Fibroblast of skin of left biceps (primary cell): ENCODE measurements at regions not wholly inside any gene's neighbourhood (a gene's known extent, or its start where the extent isn't known, plus 50 kb on each side); places are given as distances from the start of the nearest gene placed in this dataset.

Experiments used
- DNase-seq, 2 experiments: peaks; one replicate each; pipeline ENCODE4 v3.0.0-alpha.2; 2013; ENCODE audit warnings: low read depth in 2 of 2

GRCh38 chr17:74080656-74081582 lies 122.6 kb upstream of the RPL38 start:
- no peak for DNase-seq

GRCh38 chr17:74082886-74083285 lies 120.6 kb upstream of the RPL38 start:
- no peak for DNase-seq

- DNase-seq = no peak
Observed at GRCh38 chr17:74083321-74083720, 120.2 kb upstream of the RPL38 start.

- DNase-seq = no peak
Observed at GRCh38 chr17:74085434-74085833, 118.0 kb upstream of the RPL38 start.

- no peak for DNase-seq
Observed at GRCh38 chr17:74087002-74087585, 116.4 kb upstream of the RPL38 start.

- no peak for DNase-seq
Observed at GRCh38 chr17:74088285-74088933, 115.1 kb upstream of the RPL38 start.

GRCh38 chr17:74088934-74089329 lies 114.5 kb upstream of the RPL38 start:
- no peak for DNase-seq

- DNase-seq = no peak
Observed at GRCh38 chr17:74089380-74089779, 114.1 kb upstream of the RPL38 start.

GRCh38 chr17:74089869-74090464 lies 113.5 kb upstream of the RPL38 start:
- peak; percentile 8 to 19 for DNase-seq

- no peak for DNase-seq
Observed at GRCh38 chr17:74094651-74095050, 108.8 kb upstream of the RPL38 start.

GRCh38 chr17:74096456-74096855 lies 107.0 kb upstream of the RPL38 start:
- DNase-seq = no peak

- no peak for DNase-seq
Observed at GRCh38 chr17:74097450-74098135, 105.9 kb upstream of the RPL38 start.

- DNase-seq = no peak
Observed at GRCh38 chr17:74098136-74099024, 105.1 kb upstream of the RPL38 start.

- DNase-seq = no peak
Observed at GRCh38 chr17:74099442-74100340, 103.8 kb upstream of the RPL38 start.

GRCh38 chr17:74104921-74105320 lies 98.6 kb upstream of the RPL38 start:
- no peak for DNase-seq

GRCh38 chr17:74107107-74107506 lies 96.4 kb upstream of the RPL38 start:
- DNase-seq = no peak

- DNase-seq = no peak
Observed at GRCh38 chr17:74108126-74108705, 95.3 kb upstream of the RPL38 start.

- no peak for DNase-seq
Observed at GRCh38 chr17:74110467-74110866, 93.0 kb upstream of the RPL38 start.

- DNase-seq = no peak
Observed at GRCh38 chr17:74113326-74113725, 90.2 kb upstream of the RPL38 start.
